HG03095 (cell line): ENCODE measurements at regions not wholly inside any gene's neighbourhood (a gene's known extent, or its start where the extent isn't known, plus 50 kb on each side); places are given as distances from the start of the nearest gene placed in this dataset.
A peak's percentile ranks its signal among the peaks of the same experiment; 100 is the strongest.

Experiments used
- ATAC-seq: cut with Tn5 transposase; IDR thresholded peaks from one replicate; pipeline ENCODE4 v1.9.1; 2021; ENCODE audit warnings: moderate library complexity; ENCODE audit not compliant: unreplicated experiment

GRCh38 chr15:38046257-38047051 lies 112.0 kb downstream of the TMCO5A start:
- no peak for ATAC-seq

- ATAC-seq: peak; percentile 76
Observed at GRCh38 chr15:38048001-38048455, 113.6 kb downstream of the TMCO5A start.

- ATAC-seq: no peak
Observed at GRCh38 chr15:38049891-38050290, 115.5 kb downstream of the TMCO5A start.

- ATAC-seq: no peak
Observed at GRCh38 chr15:38050529-38051448, 116.3 kb downstream of the TMCO5A start.

- ATAC-seq: no peak
Observed at GRCh38 chr15:38053205-38053604, 118.8 kb downstream of the TMCO5A start.

GRCh38 chr15:38053776-38054175 lies 119.3 kb downstream of the TMCO5A start:
- no peak for ATAC-seq

GRCh38 chr15:38054488-38054887 lies 120.0 kb downstream of the TMCO5A start:
- no peak for ATAC-seq

GRCh38 chr15:38058596-38059075 lies 124.2 kb downstream of the TMCO5A start:
- ATAC-seq: no peak

- ATAC-seq: no peak
Observed at GRCh38 chr15:38059665-38060064, 125.2 kb downstream of the TMCO5A start.

- ATAC-seq: no peak
Observed at GRCh38 chr15:38061856-38062649, 127.6 kb downstream of the TMCO5A start.

GRCh38 chr15:38062696-38063095 lies 128.3 kb downstream of the TMCO5A start:
- no peak for ATAC-seq

GRCh38 chr15:38065721-38066345 lies 131.4 kb downstream of the TMCO5A start:
- ATAC-seq: no peak

- no peak for ATAC-seq
Observed at GRCh38 chr15:38066612-38067011, 132.2 kb downstream of the TMCO5A start.

- peak; percentile 86 for ATAC-seq
Observed at GRCh38 chr15:38068626-38069391, 134.4 kb downstream of the TMCO5A start.

GRCh38 chr15:38069511-38070011 lies 135.1 kb downstream of the TMCO5A start:
- ATAC-seq: no peak

- no peak for ATAC-seq
Observed at GRCh38 chr15:38070778-38071177, 136.3 kb downstream of the TMCO5A start.

GRCh38 chr15:38071211-38071972 lies 137.0 kb downstream of the TMCO5A start:
- no peak for ATAC-seq

- ATAC-seq: no peak
Observed at GRCh38 chr15:38072007-38072347, 137.5 kb downstream of the TMCO5A start.
